Left kidney (tissue), 1 donor: ENCODE measurements at regions not wholly inside any gene's neighbourhood (a gene's known extent, or its start where the extent isn't known, plus 50 kb on each side); places are given as distances from the start of the nearest gene placed in this dataset.
"Not testable (repeated sequence)": the region's sequence is repeated elsewhere in the genome, so short reads cannot be mapped to it uniquely, and the experiment has no call there.

Experiments used
- DNase-seq: peaks from one replicate; pipeline ENCODE4 v3.0.0-alpha.2; 2013

- DNase-seq = no peak
These were observed 71.6 kb upstream of the SGIP1 start for GRCh38 chr1:66462313-66462712.

DNA sequence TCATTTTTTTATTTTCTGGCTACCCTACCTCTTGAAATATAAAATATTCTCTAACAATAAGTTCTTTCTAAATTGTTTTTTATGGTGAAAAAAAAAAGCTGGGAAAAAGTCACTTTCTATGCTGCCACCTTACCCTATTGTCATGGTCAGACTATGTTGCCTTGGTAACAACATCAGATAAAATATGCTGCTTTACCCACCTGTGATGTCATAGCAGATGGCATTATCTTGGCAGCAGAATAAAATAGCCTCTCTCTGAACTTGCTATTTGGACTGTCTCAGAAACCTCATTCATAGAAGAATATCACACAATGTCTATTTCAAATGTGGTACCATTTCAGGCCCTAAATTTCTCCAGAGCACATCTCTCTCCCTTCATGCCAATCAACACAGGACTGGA is 69.6 kb upstream of the SGIP1 start:
- no peak for DNase-seq

- no peak for DNase-seq
These were observed 69.2 kb upstream of the SGIP1 start for GRCh38 chr1:66464802-66465201.

GRCh38 chr1:66466695-66467094 is 67.3 kb upstream of the SGIP1 start:
- not testable (repeated sequence) for DNase-seq

DNA sequence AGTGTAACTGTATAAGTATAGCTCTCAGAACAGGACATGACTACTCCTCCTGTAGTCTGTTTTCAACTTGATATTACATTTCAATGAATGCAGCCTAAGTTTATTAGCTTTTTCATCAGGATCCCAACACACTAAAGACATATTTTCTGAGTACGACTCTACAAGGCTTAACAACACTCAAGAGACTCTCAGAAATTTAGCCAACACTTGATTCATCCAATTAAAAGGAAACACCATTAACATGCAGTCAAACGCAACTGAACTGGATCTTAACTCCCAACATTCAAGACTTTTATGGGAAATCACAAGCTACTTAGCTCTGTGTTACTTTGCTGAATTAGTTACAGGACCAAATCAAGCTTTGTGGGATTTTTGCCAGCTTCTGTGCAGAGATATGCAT is 65.2 kb upstream of the SGIP1 start:
- DNase-seq = no peak

DNA sequence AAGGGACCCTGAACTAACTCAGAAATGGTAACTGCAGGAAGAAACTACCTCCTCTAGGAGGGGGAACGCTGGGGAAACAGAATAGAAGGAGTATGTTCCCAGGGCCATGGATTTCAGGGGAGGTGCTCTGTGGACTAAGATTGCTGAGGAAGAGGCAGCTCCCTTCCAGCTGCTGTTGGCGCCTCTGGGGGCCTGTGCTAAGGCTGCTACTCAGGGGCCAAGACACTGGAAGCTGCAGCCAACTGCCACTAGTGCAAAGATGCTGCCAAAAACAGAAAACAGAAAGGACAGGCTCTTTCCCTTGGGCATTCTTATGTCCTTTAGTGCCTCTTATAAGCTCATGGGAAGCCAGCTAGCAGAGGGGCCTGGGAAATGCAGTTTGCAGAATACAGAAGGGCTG is 58.0 kb upstream of the SGIP1 start:
- DNase-seq = no peak

DNA sequence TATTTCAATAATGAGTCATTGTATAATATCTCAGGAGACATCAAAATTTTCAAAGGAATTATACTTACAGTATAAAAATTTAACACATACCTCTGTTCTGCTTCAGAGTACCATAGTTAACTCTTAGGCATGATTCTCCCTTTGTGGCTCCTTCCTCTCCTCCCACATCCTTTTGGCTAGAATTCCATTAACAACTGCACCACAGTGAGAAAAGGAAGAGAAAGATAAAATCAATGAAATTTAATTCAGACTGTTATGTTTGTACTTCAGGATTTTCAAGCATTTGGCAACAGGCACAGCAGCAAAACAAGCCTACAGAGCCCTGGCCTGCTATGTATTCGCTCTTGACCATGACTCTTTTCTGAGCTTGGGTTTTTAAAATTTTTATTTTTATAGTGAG is 57.2 kb upstream of the SGIP1 start:
- no peak for DNase-seq

DNA sequence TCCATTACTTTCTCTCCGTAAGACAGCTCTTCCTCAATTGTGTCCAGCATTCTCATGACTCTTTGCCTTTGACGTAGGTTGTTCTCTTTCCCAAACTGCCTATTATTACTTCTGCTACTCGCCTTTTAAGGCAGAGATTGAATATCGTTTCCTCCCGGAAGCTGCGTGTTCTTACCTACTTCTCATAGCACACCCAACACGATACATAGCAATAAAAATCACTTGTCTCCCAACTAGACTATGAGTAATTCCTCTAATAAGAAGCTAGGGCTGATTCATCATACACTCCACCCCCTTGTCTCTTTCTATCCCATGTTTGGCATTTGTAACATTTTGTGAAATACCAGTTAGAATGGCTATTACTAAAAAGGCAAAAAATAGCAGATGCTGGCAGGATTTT is 55.8 kb upstream of the SGIP1 start:
- no peak for DNase-seq

DNA sequence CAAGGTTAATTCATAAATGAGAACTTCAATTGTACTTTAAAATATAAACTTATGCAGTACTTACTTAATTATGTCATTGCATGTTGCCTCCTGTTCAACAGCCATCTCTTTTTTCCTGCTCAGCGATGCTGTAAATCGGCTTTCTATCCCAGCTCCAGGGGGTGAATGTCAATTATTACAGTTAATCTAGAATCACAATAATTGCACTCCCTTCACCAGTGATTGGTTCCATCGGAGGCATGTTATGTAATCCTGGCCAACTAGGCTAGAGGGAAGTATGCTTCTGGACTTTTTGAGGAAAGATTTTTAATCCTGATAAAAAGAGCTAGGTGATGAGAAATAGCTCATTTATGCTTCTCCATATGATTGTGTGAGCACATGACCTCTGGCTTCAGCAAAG is 53.8 kb upstream of the SGIP1 start:
- no peak for DNase-seq

DNA sequence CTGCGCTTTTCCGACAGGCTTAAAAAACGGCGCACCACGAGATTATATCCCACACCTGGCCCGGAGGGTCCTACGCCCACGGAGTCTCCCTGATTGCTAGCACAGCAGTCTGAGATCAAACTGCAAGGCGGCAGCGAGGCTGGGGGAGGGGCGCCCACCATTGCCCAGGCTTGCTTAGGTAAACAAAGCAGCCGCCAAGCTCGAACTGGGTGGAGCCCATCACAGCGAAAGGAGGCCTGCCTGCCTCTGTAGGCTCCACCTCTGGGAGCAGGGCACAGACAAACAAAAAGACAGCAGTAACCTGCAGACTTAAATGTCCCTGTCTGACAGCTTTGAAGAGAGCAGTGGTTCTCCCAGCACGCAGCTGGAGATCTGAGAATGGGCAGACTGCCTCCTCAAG is 52.7 kb upstream of the SGIP1 start:
- not testable (repeated sequence) for DNase-seq
